Vagina (tissue), 2 donors: ENCODE measurements at regions not wholly inside any gene's neighbourhood (a gene's known extent, or its start where the extent isn't known, plus 50 kb on each side); places are given as distances from the start of the nearest gene placed in this dataset.

ENCODE experiments used
- DNase-seq, 2 donors: peaks; one replicate each; pipeline ENCODE4 v3.0.0-alpha.2; 2017; ENCODE audit errors: extremely low spot score in 2 of 2
- H3K27ac ChIP-seq: fragments of 200-600 bp; sonication (generic); one replicate; pipeline ENCODE4 v1.5.1; 2019
- H3K27me3 ChIP-seq: fragments of 200-600 bp; sonication (generic); one replicate; pipeline ENCODE4 v1.5.1; 2019
- H3K36me3 ChIP-seq, 2 donors: fragments of 200-600 bp; sonication (generic); one replicate each; pipeline ENCODE4 v1.5.1; 2017 to 2019
- H3K4me1 ChIP-seq: fragments of 200-600 bp; sonication (generic); one replicate; pipeline ENCODE4 v1.5.1; 2019
- H3K4me3 ChIP-seq, 2 donors: fragments of 200-600 bp; sonication (generic); 1 replicate in 1 of 2; 2 replicates in 1 of 2; pipeline ENCODE4 v1.5.1; 2016 to 2019
- H3K9me3 ChIP-seq: fragments of 200-600 bp; sonication (generic); one replicate; pipeline ENCODE4 v1.5.1; 2019
- POLR2A ChIP-seq, 2 donors: fragments of 450-650 bp; IDR thresholded peaks; one replicate each; pipeline ENCODE4 v1.6.1; 2017; ENCODE audit warnings: antibody characterized with exemption in 2 of 2, mild to moderate bottlenecking in 2 of 2, moderate library complexity in 2 of 2
- POLR2AphosphoS5 ChIP-seq, 2 donors: sonication (generic); formaldehyde crosslinking; IDR thresholded peaks; one replicate each; pipeline ENCODE4 v1.9.0; 2017; ENCODE audit warnings: antibody characterized with exemption in 2 of 2, mild to moderate bottlenecking in 2 of 2, low read depth in 1 of 2; ENCODE audit not compliant: insufficient read depth in 1 of 2
- intact Hi-C: fragments of 100-400 bp; cut with DNase I; formaldehyde crosslinking; loops from one replicate; pipeline ENCODE4 v1.15.1; 2023
- TF ChIP-seq, protein P1 (sequence below), 3 experiments: fragments of 450-650 bp in 2 of 3; fragments of 200-600 bp in 1 of 3; sonication (generic) in 1 of 3; IDR thresholded peaks; one replicate each; pipeline ENCODE4 v1.5.1; 2017 to 2019; ENCODE audit warnings: antibody characterized with exemption in 3 of 3, mild to moderate bottlenecking in 2 of 3, moderate library complexity in 2 of 3

- Histone ChIP-seq H3K9me3 (no peaks in the 10 kb centered on the region), H3K27ac (no peak overlapping the region), H3K36me3 (no peaks in the 10 kb centered on the region), H3K27me3 (no peaks in the 10 kb centered on the region), H3K4me3 (no peak overlapping the region), H3K4me1 (no peaks in the 10 kb centered on the region)
- intact Hi-C loops = no loop called here
- no peak for DNase-seq
- no peak for TF ChIP-seq POLR2AphosphoS5 (IDR thresholded peaks at IDR 0.05; ENCODE audit: insufficient read depth in 1 of 2, low read depth in 1 of 2)
- TF ChIP-seq, protein P1, sequence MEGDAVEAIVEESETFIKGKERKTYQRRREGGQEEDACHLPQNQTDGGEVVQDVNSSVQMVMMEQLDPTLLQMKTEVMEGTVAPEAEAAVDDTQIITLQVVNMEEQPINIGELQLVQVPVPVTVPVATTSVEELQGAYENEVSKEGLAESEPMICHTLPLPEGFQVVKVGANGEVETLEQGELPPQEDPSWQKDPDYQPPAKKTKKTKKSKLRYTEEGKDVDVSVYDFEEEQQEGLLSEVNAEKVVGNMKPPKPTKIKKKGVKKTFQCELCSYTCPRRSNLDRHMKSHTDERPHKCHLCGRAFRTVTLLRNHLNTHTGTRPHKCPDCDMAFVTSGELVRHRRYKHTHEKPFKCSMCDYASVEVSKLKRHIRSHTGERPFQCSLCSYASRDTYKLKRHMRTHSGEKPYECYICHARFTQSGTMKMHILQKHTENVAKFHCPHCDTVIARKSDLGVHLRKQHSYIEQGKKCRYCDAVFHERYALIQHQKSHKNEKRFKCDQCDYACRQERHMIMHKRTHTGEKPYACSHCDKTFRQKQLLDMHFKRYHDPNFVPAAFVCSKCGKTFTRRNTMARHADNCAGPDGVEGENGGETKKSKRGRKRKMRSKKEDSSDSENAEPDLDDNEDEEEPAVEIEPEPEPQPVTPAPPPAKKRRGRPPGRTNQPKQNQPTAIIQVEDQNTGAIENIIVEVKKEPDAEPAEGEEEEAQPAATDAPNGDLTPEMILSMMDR (IDR thresholded peaks at IDR 0.05) = no peak
- TF ChIP-seq POLR2A (IDR thresholded peaks at IDR 0.05) = no peak
Measured at GRCh38 chr22:49108636-49109315, 718.9 kb downstream of the BRD1 start.

DNA sequence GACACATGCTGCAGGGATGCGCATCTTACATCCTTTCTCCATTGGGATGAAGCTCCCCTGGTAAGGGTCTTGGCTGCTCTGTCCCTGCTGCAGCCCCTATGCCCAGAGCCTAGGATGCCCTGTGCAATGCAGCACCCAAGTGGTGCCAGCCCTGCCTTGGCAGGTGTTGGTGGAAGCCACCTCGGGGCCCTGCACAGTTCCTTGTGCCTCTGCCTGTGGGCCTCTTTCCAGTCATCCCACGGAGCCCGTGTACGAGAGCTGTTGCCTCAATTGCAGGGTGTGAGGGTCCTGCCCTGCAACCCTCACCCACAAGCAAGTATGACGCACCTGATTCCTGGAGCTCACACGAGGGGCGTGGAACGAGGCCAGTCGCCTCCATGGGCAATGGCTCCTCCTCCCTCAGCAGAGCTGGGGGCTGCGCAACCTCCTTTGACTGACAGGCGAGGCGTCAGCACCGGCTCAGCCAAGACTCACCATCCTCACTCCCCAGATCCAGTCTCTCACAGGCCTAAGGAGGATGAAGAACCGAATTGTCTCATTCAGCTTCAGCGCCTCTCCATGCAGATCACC is 719.6 kb downstream of the BRD1 start:
- Histone ChIP-seq H3K36me3 (no peaks in the 10 kb centered on the region), H3K9me3 (no peaks in the 10 kb centered on the region), H3K4me3 (no peak overlapping the region), H3K27ac (no peak overlapping the region), H3K27me3 (no peaks in the 10 kb centered on the region), H3K4me1 (no peaks in the 10 kb centered on the region)
- intact Hi-C loops = no loop called here
- DNase-seq = no peak
- TF ChIP-seq POLR2AphosphoS5 (IDR thresholded peaks at IDR 0.05; ENCODE audit: insufficient read depth in 1 of 2, low read depth in 1 of 2) (no peak), POLR2A (IDR thresholded peaks at IDR 0.05) (no peak)
- TF ChIP-seq, protein P1 (IDR thresholded peaks at IDR 0.05) = no peak

GRCh38 chr22:49107561-49107960 is 720.1 kb downstream of the BRD1 start:
- no peak overlapping the region for H3K27ac ChIP-seq
- TF ChIP-seq POLR2A (IDR thresholded peaks at IDR 0.05) (no peak), POLR2AphosphoS5 (IDR thresholded peaks at IDR 0.05; ENCODE audit: insufficient read depth in 1 of 2, low read depth in 1 of 2) (no peak)
- TF ChIP-seq, protein P1 (IDR thresholded peaks at IDR 0.05) = no peak
- no peak for DNase-seq
- H3K9me3 ChIP-seq = no peaks in the 10 kb centered on the region
- no peaks in the 10 kb centered on the region for H3K4me1 ChIP-seq
- intact Hi-C loops = no loop called here
- no peaks in the 10 kb centered on the region for H3K27me3 ChIP-seq
- H3K4me3 ChIP-seq = no peak overlapping the region
- H3K36me3 ChIP-seq = no peaks in the 10 kb centered on the region

GRCh38 chr22:49106842-49107152 is 720.9 kb downstream of the BRD1 start:
- Histone ChIP-seq H3K27me3 (no peaks in the 10 kb centered on the region), H3K27ac (no peak overlapping the region), H3K36me3 (no peaks in the 10 kb centered on the region), H3K9me3 (no peaks in the 10 kb centered on the region), H3K4me1 (no peaks in the 10 kb centered on the region), H3K4me3 (no peak overlapping the region)
- DNase-seq = no peak
- intact Hi-C loops = no loop called here
- TF ChIP-seq, protein P1 (IDR thresholded peaks at IDR 0.05) = no peak

DNA sequence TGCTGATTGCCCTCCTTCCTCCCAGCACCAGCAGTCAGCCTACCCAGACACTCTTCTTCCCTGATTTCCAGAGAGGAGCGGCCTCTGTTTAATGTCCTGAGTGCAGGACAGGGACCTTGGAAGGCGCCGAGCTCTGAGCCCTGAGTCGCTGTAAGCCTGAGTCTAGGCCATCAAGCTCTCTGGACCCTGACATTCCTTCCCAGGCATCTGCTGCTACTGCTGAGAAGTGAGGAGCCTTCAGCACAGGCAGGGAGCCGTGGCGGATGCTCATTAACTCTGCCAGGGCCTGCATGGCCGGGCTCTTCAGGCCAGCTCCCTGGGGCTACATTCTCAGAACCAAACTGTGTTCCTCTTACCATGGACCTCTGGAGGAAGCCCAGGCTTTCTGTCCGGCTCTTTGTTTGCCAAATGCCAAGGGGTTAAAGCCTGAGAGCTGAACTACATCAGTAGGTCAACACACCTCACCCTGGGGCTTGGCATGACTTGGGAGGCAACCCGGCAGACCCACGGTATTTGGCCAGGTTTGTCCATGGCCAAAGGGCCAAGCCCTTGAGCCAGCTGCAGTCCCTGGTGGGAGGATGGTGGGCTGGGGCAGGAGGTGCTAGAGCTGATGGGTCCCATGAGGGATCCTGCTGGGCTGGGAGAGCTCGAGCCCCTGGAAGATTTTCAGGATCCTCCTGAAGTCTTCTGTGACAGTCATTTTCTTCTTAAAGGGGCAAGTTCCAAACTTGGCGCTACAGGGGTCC is 721.4 kb downstream of the BRD1 start:
- Histone ChIP-seq H3K27me3 (no peaks in the 10 kb centered on the region), H3K36me3 (no peaks in the 10 kb centered on the region)
- no peak for TF ChIP-seq POLR2AphosphoS5 (IDR thresholded peaks at IDR 0.05; ENCODE audit: insufficient read depth in 1 of 2, low read depth in 1 of 2)
- TF ChIP-seq POLR2A (IDR thresholded peaks at IDR 0.05) = no peak
- TF ChIP-seq, protein P1 (IDR thresholded peaks at IDR 0.05) = no peak

More for the DNA sequence above, 721.4 kb downstream of the BRD1 start:
- no peak overlapping the region for H3K27ac ChIP-seq
- no peak for DNase-seq
- H3K4me1 ChIP-seq = no peaks in the 10 kb centered on the region
- H3K4me3 ChIP-seq = no peak overlapping the region
- H3K9me3 ChIP-seq = no peaks in the 10 kb centered on the region
- intact Hi-C loops = no loop called here
